HG02763 (cell line): ENCODE measurements at regions not wholly inside any gene's neighbourhood (a gene's known extent, or its start where the extent isn't known, plus 50 kb on each side); places are given as distances from the start of the nearest gene placed in this dataset.
"Not testable (repeated sequence)": the region's sequence is repeated elsewhere in the genome, so short reads cannot be mapped to it uniquely, and the experiment has no call there.

ENCODE experiments used
- ATAC-seq: cut with Tn5 transposase; IDR thresholded peaks from one replicate; pipeline ENCODE4 v1.9.1; 2021; ENCODE audit warnings: mild to moderate bottlenecking, moderate library complexity; ENCODE audit not compliant: unreplicated experiment

DNA sequence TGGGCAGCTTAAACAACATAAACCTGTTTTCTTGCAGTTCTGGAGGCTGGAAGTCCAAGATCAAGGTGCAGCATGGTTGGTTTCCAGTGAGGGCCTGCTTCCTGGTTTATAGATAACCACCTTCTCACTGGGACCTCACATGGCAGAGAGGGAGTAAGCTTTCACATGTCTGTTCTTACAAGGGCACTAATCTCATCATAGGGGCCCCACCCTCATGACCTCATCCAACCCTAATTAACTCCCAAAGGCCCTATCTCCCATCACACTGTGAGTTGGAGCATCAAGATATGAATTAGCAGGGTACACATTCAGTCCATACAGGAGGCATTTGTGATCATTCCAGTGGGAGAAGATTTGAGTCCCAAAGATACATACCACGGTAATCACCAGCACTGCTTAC lies 50.5 kb upstream of the GRIN2A start:
- ATAC-seq: no peak

DNA sequence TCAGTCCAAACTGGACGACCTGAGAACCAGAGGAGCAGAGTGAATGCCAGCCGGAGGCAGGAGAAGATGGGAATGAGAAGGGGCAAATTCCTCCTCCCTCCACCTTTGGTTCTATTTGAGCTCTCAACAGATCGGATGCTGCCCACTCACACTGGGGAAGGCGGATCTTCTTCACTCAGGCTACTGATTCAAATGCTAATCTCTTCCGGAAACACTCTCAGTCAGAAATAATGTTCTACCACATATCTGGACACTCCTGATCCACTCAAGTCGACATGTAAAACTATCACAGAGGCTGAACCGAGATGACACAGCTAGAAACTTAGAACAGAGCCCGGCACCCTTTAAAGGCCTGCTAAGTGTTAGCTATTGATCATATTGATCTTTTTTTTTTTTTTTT lies 57.4 kb upstream of the GRIN2A start:
- ATAC-seq: no peak

DNA sequence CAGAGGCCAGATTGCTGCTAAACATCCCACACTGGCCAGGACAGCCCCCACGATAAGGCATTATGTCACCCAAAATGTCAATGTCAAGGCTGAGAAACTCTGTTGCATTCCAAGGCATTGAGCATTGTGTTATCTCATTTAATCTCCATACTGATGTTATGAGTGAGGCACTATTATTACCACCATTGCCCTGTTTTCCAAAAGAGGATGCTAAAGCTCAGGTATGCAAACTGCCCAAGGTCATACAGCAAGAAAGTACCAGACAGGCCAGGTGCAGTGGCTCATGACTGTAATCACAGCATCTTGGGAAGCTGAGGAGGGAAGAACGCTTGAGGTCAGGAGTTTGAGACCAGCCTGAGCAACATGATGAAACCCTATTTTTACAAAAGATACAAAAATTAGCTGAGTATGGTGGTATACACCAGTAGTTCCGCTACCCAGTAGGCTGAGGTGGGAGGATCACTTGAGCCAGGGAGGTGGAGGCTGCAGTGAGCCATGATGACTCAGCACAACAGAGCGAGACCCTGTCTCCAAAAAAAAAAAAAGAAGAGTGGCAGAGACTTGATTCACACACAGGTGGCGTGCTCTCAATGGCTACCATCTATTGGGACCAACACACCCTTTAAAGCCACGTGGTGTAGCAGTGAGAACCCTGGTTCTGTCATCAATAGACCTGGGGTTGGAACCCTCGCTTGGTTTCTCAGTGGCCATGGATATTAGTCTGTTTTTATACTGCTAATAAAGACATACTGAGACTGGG lies 58.8 kb upstream of the GRIN2A start:
- ATAC-seq: no peak

- no peak for ATAC-seq
Observed at GRCh38 chr16:10242097-10242496, 59.9 kb upstream of the GRIN2A start.

GRCh38 chr16:10242916-10243315 lies 60.7 kb upstream of the GRIN2A start:
- ATAC-seq: no peak

DNA sequence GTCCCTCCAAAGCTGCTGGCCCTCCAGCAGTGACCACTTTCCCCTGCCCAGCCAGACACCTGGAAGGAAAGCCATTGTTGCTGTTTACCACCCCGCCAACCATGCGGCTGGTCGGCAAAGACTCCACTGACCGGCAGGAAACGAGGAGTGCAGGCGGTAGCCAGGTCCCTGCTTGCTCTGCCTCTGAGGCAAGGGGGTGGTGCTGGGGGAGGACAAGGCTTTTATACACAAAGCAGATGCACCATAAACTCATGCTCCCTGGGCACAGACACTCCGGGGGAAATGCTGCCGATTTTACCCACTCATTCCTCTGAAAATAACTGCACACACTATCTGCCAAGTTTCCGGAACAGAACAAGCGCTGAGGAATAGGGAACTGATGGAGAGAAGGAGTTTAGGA lies 62.8 kb upstream of the GRIN2A start:
- ATAC-seq: no peak

- ATAC-seq: no peak
Observed at GRCh38 chr16:10250137-10250828, 68.1 kb upstream of the GRIN2A start.

DNA sequence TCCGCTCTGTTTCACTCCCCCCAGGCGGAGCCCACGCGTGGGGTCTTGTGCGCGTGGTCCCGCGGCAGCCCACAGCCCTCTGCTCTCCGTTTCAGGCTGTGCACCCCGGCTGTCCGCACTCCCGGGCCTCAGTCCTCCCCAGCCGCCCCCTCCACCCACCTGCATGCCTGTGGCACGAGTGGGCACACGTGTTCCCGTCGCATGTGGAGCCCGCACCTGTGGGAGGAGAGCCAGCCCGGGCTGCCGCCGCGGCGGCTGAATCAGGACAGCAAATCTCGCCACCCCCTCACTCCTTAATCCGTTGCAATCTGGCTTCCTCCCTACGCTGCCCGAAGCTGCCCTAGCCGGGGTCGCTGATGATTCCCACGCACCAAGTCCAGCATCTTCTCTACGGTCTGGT lies 69.9 kb upstream of the GRIN2A start:
- ATAC-seq: no peak

GRCh38 chr16:10253409-10253808 lies 71.2 kb upstream of the GRIN2A start:
- ATAC-seq: no peak

DNA sequence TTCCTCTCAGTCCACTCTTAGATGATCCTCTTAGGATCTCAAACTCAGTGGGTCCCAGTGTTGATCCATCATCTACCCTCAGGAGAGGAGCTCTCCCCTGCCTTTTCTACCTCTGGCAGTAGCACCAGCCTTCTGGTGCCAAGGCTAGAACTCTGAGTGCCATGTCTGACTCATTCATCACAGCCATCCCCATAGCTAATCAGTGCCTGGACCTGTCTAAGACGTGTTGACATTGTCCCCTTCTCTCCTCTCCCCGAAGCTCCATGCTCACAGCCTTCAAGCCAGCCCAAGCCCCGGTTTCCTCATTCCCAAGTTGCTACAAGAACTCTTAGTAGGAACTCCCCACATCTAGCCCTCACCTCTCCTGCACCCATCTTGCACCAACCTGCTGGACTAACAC lies 73.5 kb upstream of the GRIN2A start:
- no peak for ATAC-seq

GRCh38 chr16:10256784-10257641 lies 74.8 kb upstream of the GRIN2A start:
- ATAC-seq: no peak

GRCh38 chr16:10257642-10258251 lies 75.5 kb upstream of the GRIN2A start:
- ATAC-seq: not testable (repeated sequence)

GRCh38 chr16:10258930-10259603 lies 76.8 kb upstream of the GRIN2A start:
- ATAC-seq: not testable (repeated sequence)

DNA sequence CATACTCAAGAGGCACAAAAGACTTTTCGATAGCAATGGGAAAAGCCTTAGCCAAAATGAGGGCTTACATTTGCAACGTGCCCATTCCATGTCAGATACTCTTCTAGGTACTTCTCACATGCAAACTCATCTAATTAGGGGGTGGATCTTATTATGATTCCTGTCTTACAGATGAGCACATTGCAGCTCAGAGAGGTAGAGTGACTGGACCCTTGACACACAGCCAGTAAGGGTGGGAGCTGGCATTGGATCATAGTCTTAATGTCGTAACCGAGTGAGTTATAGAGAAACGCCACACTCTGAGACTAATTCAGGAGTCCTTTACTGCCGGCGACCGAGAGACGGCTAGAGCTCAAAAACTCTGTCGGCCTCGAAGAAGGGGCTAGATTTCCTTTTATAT lies 78.8 kb upstream of the GRIN2A start:
- ATAC-seq: no peak

DNA sequence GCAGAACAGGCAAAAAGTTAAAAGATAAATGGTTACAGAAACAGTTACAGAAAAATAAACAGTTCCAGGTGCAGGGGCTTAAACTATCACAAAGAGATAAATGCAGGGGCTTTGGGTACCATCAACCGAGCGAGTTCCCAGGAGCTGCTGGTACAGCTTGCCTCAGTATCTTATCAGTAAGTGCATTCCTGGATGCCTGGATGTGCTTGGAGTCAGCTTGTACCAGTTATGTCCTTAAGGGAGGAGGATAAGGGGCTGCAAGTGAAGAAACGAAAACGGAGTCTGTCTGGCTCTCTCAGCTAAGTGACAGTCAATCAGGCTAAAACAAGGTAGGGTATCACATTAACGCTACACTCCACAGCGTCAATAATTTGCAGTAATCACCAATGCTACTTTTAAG lies 79.3 kb upstream of the GRIN2A start:
- not testable (repeated sequence) for ATAC-seq

- no peak for ATAC-seq
Observed at GRCh38 chr16:10262377-10263132, 80.3 kb upstream of the GRIN2A start.

- no peak for ATAC-seq
Observed at GRCh38 chr16:10265770-10266615, 83.8 kb upstream of the GRIN2A start.

DNA sequence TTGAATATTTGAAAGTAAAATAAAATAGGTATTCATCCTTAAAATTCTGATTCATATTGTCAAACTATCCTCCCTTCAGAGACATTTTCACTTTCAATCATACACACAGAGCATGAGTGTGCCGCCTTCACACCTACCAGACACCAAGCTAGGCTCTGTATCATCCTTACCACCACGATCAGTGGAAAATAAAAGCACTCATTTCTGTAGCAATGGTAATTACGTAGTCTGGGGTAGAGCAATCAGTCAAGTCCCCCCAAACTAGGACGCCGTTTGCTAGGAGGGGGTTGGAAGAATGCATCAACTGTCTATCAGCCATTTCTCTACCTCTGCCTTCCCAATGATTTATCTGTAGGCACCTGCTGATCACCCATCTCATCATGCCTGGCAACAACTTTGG lies 84.6 kb upstream of the GRIN2A start:
- no peak for ATAC-seq

GRCh38 chr16:10269632-10270031 lies 87.4 kb upstream of the GRIN2A start:
- ATAC-seq: no peak
